Heart right ventricle (tissue), 16 donors: ENCODE measurements at regions not wholly inside any gene's neighbourhood (a gene's known extent, or its start where the extent isn't known, plus 50 kb on each side); places are given as distances from the start of the nearest gene placed in this dataset.

Experiments
- ATAC-seq, 8 donors: fragments of 200-7000 bp; cut with Tn5 transposase; one replicate each; pipeline ENCODE4 v1.9.1; 2020; ENCODE audit warnings: mild to moderate bottlenecking in 8 of 8, moderate library complexity in 8 of 8, moderate number of reproducible peaks in 1 of 8
- DNase-seq, 2 donors: peaks; one replicate each; pipeline ENCODE4 v3.0.0-alpha.2; 2020
- H3K27ac ChIP-seq, 10 donors: fragments of 200-600 bp; sonication (generic) in 2 of 10; one replicate each; pipeline versions ENCODE4 v1.5.0 to v1.8.0; 2020 to 2022; ENCODE audit warnings: mild to moderate bottlenecking in 3 of 10
- H3K27me3 ChIP-seq, 7 donors: fragments of 200-600 bp; one replicate each; pipeline ENCODE4 v1.8.0; 2021 to 2022; ENCODE audit warnings: mild to moderate bottlenecking in 2 of 7
- H3K36me3 ChIP-seq, 9 donors: fragments of 200-600 bp; sonication (generic) in 1 of 9; one replicate each; pipeline versions ENCODE4 v1.5.0 to v1.8.0; 2020 to 2022; ENCODE audit warnings: mild to moderate bottlenecking in 2 of 9
- H3K4me1 ChIP-seq, 9 donors: fragments of 200-600 bp; sonication (generic) in 1 of 9; one replicate each; pipeline versions ENCODE4 v1.5.0 to v1.8.0; 2020 to 2022; ENCODE audit warnings: mild to moderate bottlenecking in 4 of 9
- H3K4me3 ChIP-seq, 10 donors: fragments of 200-600 bp; sonication (generic) in 2 of 10; one replicate each; pipeline versions ENCODE4 v1.5.0 to v1.8.0; 2020 to 2022; ENCODE audit warnings: mild to moderate bottlenecking in 7 of 10, moderate library complexity in 2 of 10
- H3K9me3 ChIP-seq, 11 donors: fragments of 200-600 bp in 10 of 11; sonication (generic) in 2 of 11; one replicate each; pipeline versions ENCODE4 v1.5.0 to v1.8.0; 2013 to 2022; ENCODE audit warnings: mild to moderate bottlenecking in 2 of 11, control low read depth in 1 of 11, moderate library complexity in 1 of 11
- CTCF ChIP-seq, 9 donors: fragments of 200-600 bp; sonication (generic) in 2 of 9; IDR thresholded peaks; one replicate each; pipeline versions ENCODE4 v1.5.0 to v1.8.0; 2021 to 2022; ENCODE audit warnings: antibody characterized with exemption in 9 of 9, mild to moderate bottlenecking in 5 of 9, moderate library complexity in 1 of 9
- WGBS, 2 donors: extraction: QIAGEN DNeasy Blood & Tissue Kit; methylation state at CpG; one replicate each; pipeline ENCODE4 v1.1.7; 2013; ENCODE audit warnings: inconsistent platforms in 1 of 2; 5-methylcytosine and 5-hydroxymethylcytosine counted together
- intact Hi-C, 10 donors: fragments of 100-400 bp; cut with DNase I; formaldehyde crosslinking; loops; one replicate each; pipeline versions ENCODE4 v1.11.1 to v1.14.2; 2022
- donor health status: Arrhythmogenic right ventricular cardiomyopathy.
- donor health status: ischemic (EF 13 %, LVEDD 7.1; RV severe dilation, severe dysfunction).
- donor health status: healthy with polysubstance abuse.
- donor health status: DM: no; HTN: yes; CAD: no.
- donor health status: DM: no; HTN: no; CAD: no.
- donor health status: ischemic (EF 25% LVEDD 6.9; RV normal size, moderate dysfunction).
- donor health status: ischemic (EF 25% LVEDD 5.7; RV mildly dilated, moderate dysfunction).
- donor health status: healthy.
- donor health status: DM: yes; HTN: yes; CAD: no.
- donor health status: Ischemic cardiomyopathy.
- donor health status: ischemic (EF 35%, LVEDD 5.7; RV mildly dilated, moderate dysfunction).
- donor health status: nonischemic (EF 11% LVEDD 7.7; RV severe dilation, severe dysfunction).
- donor health status: DM: yes; HTN: yes; CAD: no.
- donor health status: PGD.
- donor health status: ischemic (EF 29% LVEDD 5.4; RV normal size, mild dysfunction).
- donor health status: nonischemic (EF 23%, LVEDD 6.1; RV moderate dilation, normal function).

GRCh38 chr1:173275496-173275895 is 68.4 kb upstream of the TNFSF4 start:
- H3K27ac ChIP-seq: no peak overlapping the region
- no peaks in the 10 kb centered on the region for H3K4me1 ChIP-seq
- no peaks in the 10 kb centered on the region for H3K27me3 ChIP-seq
- 37 to 46% methylated on average over 1 of the region's 1 CpG for WGBS, 2 donors
- intact Hi-C loops: no loop called here
- no peak for DNase-seq
- TF ChIP-seq CTCF (IDR thresholded peaks at IDR 0.05): no peak
- no peak overlapping the region for H3K4me3 ChIP-seq
- H3K36me3 ChIP-seq: no peaks in the 10 kb centered on the region
- no peaks in the 10 kb centered on the region for H3K9me3 ChIP-seq
- ATAC-seq: no peak

- H3K9me3 ChIP-seq: no peaks in the 10 kb centered on the region
- H3K27me3 ChIP-seq: no peaks in the 10 kb centered on the region
- no peaks in the 10 kb centered on the region for H3K4me1 ChIP-seq
- no peak for ATAC-seq
- intact Hi-C loops: no loop called here
- no peak overlapping the region for H3K27ac ChIP-seq
- 89 to 95% methylated on average over 3 of the region's 3 CpGs for WGBS, 2 donors
- TF ChIP-seq CTCF (IDR thresholded peaks at IDR 0.05): no peak
- H3K36me3 ChIP-seq: no peaks in the 10 kb centered on the region
- DNase-seq: no peak
- H3K4me3 ChIP-seq: no peak overlapping the region
These were observed 70.0 kb upstream of the TNFSF4 start for GRCh38 chr1:173276922-173277800.

GRCh38 chr1:173280899-173281660 is 73.9 kb upstream of the TNFSF4 start:
- H3K27ac ChIP-seq: no peak overlapping the region
- DNase-seq (no peak), ATAC-seq (no peak)
- no peaks in the 10 kb centered on the region for H3K9me3 ChIP-seq
- no peaks in the 10 kb centered on the region for H3K27me3 ChIP-seq
- WGBS, 2 donors: 87 to 88% methylated on average over 7 of the region's 7 CpGs
- no peaks in the 10 kb centered on the region for H3K36me3 ChIP-seq
- no peak overlapping the region for H3K4me3 ChIP-seq
- TF ChIP-seq CTCF (IDR thresholded peaks at IDR 0.05): no peak
- intact Hi-C loops: no loop called here
- no peaks in the 10 kb centered on the region for H3K4me1 ChIP-seq

GRCh38 chr1:173285048-173285447 is 77.9 kb upstream of the TNFSF4 start:
- H3K4me1 ChIP-seq: no peaks in the 10 kb centered on the region
- intact Hi-C loops: no loop called here
- H3K27me3 ChIP-seq: no peaks in the 10 kb centered on the region
- H3K4me3 ChIP-seq: no peak overlapping the region
- no peak for DNase-seq
- WGBS, 2 donors: 90 to 92% methylated on average over 3 of the region's 3 CpGs
- no peaks in the 10 kb centered on the region for H3K9me3 ChIP-seq
- no peak for TF ChIP-seq CTCF (IDR thresholded peaks at IDR 0.05)
- H3K27ac ChIP-seq: no peak overlapping the region
- no peaks in the 10 kb centered on the region for H3K36me3 ChIP-seq
- no peak for ATAC-seq
